Neural crest cell (in vitro differentiated cells): ENCODE measurements at regions not wholly inside any gene's neighbourhood (a gene's known extent, or its start where the extent isn't known, plus 50 kb on each side); places are given as distances from the start of the nearest gene placed in this dataset.

Source experiments
- DNase-seq: peaks from one replicate; pipeline ENCODE4 v3.0.0; 2021; ENCODE audit warnings: low read depth, mixed read lengths, low spot score
- H3K27ac Mint-ChIP-seq: one replicate; pipeline ENCODE4 v1.8.0; 2021; ENCODE audit warnings: mild to moderate bottlenecking, mixed read lengths; ENCODE audit not compliant: unreplicated experiment
- H3K27me3 Mint-ChIP-seq: 2 replicates; pipeline ENCODE4 v1.8.0; 2021; ENCODE audit warnings: low read depth, mild to moderate bottlenecking, mixed read lengths
- H3K36me3 Mint-ChIP-seq: 2 replicates; pipeline ENCODE4 v1.8.0; 2021; ENCODE audit warnings: low read depth, mild to moderate bottlenecking, mixed read lengths
- H3K4me1 Mint-ChIP-seq: 2 replicates; pipeline ENCODE4 v1.8.0; 2021; ENCODE audit warnings: mixed read lengths
- H3K4me3 Mint-ChIP-seq: one replicate; pipeline ENCODE4 v1.8.0; 2021; ENCODE audit warnings: mild to moderate bottlenecking, mixed read lengths
- H3K9me3 Mint-ChIP-seq: 2 replicates; pipeline ENCODE4 v1.8.0; 2021; ENCODE audit warnings: mixed read lengths
- TF ChIP-seq, protein P1 (sequence below): fragments of 200-600 bp; sonication (generic); conservative IDR thresholded peaks from 2 replicates; pipeline ENCODE4 v1.5.0; 2021; ENCODE audit warnings: antibody characterized with exemption, mild to moderate bottlenecking

DNA sequence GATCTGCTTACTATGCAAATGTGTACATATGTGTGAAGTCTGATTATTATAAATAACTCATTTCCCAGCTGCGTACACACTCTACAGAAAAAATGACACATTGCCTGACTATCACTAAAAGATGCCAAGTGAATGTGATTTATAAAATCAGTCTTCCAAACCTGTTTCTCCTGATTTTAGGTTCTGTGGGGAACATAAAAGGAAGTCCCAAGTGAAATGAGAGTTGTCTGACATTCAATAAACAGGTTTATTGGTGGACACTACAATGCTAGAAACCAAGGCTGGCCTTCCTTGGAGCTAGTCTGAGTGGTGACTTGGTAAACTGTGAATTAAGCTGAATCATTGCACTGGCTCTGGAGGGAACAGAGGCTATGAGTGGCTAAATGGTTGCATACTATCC, 287.9 kb upstream of the ESRRG start:
- TF ChIP-seq, protein P1, sequence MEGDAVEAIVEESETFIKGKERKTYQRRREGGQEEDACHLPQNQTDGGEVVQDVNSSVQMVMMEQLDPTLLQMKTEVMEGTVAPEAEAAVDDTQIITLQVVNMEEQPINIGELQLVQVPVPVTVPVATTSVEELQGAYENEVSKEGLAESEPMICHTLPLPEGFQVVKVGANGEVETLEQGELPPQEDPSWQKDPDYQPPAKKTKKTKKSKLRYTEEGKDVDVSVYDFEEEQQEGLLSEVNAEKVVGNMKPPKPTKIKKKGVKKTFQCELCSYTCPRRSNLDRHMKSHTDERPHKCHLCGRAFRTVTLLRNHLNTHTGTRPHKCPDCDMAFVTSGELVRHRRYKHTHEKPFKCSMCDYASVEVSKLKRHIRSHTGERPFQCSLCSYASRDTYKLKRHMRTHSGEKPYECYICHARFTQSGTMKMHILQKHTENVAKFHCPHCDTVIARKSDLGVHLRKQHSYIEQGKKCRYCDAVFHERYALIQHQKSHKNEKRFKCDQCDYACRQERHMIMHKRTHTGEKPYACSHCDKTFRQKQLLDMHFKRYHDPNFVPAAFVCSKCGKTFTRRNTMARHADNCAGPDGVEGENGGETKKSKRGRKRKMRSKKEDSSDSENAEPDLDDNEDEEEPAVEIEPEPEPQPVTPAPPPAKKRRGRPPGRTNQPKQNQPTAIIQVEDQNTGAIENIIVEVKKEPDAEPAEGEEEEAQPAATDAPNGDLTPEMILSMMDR = no peak

DNA sequence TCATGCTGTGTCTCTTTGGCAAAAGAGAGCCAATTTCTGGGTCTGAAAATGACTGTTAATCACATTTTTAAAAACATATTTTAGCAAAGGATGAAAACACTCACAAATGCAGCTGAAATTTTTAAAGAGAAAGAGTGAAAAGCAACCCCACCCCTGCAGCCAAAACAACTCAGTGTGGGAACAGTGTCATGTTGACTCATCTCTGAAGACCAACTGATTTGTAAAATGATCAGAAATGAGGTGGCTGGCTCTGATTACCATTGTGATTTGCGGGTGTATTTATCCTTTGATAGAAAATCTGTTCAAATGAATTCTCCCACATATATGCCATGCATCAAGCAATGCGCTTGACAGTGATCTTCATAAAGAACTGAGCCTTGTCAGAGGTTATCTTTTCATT, 287.0 kb upstream of the ESRRG start:
- Mint-ChIP-seq H3K4me3 (no peak overlapping the region), H3K4me1 (peaks cover 4% of the 10 kb centered on the region), H3K27ac (no peak overlapping the region), H3K27me3 (peaks cover 3% of the 10 kb centered on the region), H3K9me3 (no peaks in the 10 kb centered on the region), H3K36me3 (no peaks in the 10 kb centered on the region)
- TF ChIP-seq, protein P1 = no peak
- DNase-seq = no peak

More for the DNA sequence above, 287.9 kb upstream of the ESRRG start:
- Mint-ChIP-seq H3K36me3 (no peaks in the 10 kb centered on the region), H3K27me3 (peaks cover 3% of the 10 kb centered on the region), H3K9me3 (no peaks in the 10 kb centered on the region), H3K4me1 (peaks cover 4% of the 10 kb centered on the region), H3K27ac (no peak overlapping the region), H3K4me3 (no peak overlapping the region)
- DNase-seq = no peak

DNA sequence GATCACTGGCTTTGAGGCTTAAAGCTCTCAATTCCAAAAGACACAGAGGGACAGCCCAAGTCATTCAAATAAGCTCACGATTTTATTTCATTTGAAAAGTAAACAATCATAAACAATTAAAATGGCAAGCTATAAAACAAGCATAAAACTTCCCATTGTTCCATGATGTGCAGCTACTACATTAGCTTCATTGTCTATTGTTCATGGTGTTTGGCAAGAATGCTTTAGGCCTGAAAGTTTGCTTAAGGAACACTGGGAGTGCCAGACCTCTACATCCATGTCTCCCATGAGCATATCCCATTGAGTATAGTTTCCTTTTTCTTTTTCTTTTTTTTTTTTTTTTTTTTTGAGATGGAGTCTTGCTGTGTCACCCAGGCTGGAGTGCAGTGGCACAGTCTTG, 286.1 kb upstream of the ESRRG start:
- TF ChIP-seq, protein P1 = no peak
- no peak overlapping the region for H3K27ac Mint-ChIP-seq
- H3K36me3 Mint-ChIP-seq = no peaks in the 10 kb centered on the region
- peaks cover 3% of the 10 kb centered on the region for H3K27me3 Mint-ChIP-seq
- no peak overlapping the region for H3K4me3 Mint-ChIP-seq
- DNase-seq = no peak
- peaks cover 2% of the 10 kb centered on the region for H3K4me1 Mint-ChIP-seq
- H3K9me3 Mint-ChIP-seq = no peaks in the 10 kb centered on the region

DNA sequence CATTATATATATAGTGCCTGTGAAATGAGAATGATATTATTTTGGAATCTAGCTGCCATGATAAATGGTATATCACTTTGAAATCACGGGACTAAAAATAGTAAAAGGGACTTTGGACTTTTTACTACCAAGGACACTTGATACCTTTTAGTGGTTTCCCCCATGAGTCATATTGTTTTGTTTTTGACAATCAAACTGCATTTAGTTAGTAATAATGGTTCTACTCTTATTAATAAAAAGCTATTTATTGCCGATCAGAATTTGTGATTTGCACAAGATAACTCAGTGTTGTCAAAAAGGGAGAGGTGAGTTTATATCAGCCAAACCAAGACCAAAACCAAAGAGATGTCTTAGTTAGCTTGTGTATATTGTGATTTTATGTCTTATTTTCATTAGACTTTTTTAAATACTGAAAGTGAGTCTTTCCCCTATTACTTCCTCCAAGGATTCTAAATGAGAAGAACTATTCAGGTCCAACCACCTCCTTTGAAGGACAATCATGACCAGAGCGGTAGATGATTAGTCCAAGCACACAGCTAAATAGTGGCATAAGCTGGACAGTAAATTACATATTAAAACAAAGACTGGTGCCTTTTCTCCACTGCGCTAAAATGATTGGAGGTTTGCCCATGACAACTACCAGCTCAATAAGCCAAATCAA, 281.7 kb upstream of the ESRRG start:
- H3K27me3 Mint-ChIP-seq = peaks cover 3% of the 10 kb centered on the region
- no peaks in the 10 kb centered on the region for H3K4me1 Mint-ChIP-seq
- H3K4me3 Mint-ChIP-seq = no peak overlapping the region
- TF ChIP-seq, protein P1 = no peak
- no peak overlapping the region for H3K27ac Mint-ChIP-seq
- no peaks in the 10 kb centered on the region for H3K36me3 Mint-ChIP-seq
- H3K9me3 Mint-ChIP-seq = no peaks in the 10 kb centered on the region
- no peak for DNase-seq

DNA sequence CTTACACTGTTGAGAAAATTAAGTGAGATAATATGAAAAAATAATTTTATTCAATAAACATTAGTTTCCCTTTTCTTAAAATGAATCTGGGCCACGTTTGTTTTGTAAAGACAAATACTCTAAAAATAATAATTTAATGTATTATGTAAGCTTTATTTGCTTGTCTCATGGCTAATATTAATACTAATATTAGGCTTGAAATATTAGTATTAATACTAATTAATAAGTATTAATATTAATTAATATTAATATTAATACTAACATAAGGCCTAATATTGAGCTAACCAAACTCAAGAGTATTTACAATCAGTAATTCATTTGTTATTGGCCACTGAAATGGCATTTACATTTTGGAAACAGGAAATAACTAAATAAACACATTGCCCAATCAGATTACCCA, 280.1 kb upstream of the ESRRG start:
- TF ChIP-seq, protein P1 = no peak
- Mint-ChIP-seq H3K4me3 (no peak overlapping the region), H3K27ac (no peak overlapping the region), H3K27me3 (peaks cover 3% of the 10 kb centered on the region), H3K9me3 (no peaks in the 10 kb centered on the region), H3K4me1 (no peaks in the 10 kb centered on the region), H3K36me3 (no peaks in the 10 kb centered on the region)
- DNase-seq = no peak

DNA sequence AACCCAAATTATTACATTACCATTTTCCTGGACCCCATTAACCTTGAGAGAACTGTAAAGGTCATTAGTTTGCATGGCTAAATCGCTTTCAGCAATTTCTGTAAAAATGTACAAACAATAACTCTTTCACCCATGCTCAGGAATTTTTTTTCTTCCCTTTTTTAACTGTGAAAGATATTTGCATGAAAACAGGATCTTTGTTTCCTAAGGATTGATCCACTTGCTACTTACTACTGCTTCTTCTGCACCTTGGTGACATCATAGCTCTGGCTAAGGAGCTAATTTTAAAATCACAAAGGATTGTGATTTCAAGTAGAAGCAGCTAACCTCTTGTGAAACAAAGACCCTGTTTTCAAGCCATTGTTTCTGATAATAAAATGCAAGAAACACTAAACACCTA, 274.6 kb upstream of the ESRRG start:
- no peak for DNase-seq
- TF ChIP-seq, protein P1 = no peak
- H3K36me3 Mint-ChIP-seq = no peaks in the 10 kb centered on the region
- no peaks in the 10 kb centered on the region for H3K9me3 Mint-ChIP-seq
- no peak overlapping the region for H3K4me3 Mint-ChIP-seq
- no peak overlapping the region for H3K27ac Mint-ChIP-seq
- H3K4me1 Mint-ChIP-seq = peaks cover 5% of the 10 kb centered on the region
- no peaks in the 10 kb centered on the region for H3K27me3 Mint-ChIP-seq
